ENCODE measurements at regions not wholly inside any gene's neighbourhood (a gene's known extent, or its start where the extent isn't known, plus 50 kb on each side); places are given as distances from the start of the nearest gene placed in this dataset.

GRCh38 chr19:31543456-31543855, 194.2 kb upstream of the TSHZ3 start (continued):
- TF ChIP-seq, protein P1, sequence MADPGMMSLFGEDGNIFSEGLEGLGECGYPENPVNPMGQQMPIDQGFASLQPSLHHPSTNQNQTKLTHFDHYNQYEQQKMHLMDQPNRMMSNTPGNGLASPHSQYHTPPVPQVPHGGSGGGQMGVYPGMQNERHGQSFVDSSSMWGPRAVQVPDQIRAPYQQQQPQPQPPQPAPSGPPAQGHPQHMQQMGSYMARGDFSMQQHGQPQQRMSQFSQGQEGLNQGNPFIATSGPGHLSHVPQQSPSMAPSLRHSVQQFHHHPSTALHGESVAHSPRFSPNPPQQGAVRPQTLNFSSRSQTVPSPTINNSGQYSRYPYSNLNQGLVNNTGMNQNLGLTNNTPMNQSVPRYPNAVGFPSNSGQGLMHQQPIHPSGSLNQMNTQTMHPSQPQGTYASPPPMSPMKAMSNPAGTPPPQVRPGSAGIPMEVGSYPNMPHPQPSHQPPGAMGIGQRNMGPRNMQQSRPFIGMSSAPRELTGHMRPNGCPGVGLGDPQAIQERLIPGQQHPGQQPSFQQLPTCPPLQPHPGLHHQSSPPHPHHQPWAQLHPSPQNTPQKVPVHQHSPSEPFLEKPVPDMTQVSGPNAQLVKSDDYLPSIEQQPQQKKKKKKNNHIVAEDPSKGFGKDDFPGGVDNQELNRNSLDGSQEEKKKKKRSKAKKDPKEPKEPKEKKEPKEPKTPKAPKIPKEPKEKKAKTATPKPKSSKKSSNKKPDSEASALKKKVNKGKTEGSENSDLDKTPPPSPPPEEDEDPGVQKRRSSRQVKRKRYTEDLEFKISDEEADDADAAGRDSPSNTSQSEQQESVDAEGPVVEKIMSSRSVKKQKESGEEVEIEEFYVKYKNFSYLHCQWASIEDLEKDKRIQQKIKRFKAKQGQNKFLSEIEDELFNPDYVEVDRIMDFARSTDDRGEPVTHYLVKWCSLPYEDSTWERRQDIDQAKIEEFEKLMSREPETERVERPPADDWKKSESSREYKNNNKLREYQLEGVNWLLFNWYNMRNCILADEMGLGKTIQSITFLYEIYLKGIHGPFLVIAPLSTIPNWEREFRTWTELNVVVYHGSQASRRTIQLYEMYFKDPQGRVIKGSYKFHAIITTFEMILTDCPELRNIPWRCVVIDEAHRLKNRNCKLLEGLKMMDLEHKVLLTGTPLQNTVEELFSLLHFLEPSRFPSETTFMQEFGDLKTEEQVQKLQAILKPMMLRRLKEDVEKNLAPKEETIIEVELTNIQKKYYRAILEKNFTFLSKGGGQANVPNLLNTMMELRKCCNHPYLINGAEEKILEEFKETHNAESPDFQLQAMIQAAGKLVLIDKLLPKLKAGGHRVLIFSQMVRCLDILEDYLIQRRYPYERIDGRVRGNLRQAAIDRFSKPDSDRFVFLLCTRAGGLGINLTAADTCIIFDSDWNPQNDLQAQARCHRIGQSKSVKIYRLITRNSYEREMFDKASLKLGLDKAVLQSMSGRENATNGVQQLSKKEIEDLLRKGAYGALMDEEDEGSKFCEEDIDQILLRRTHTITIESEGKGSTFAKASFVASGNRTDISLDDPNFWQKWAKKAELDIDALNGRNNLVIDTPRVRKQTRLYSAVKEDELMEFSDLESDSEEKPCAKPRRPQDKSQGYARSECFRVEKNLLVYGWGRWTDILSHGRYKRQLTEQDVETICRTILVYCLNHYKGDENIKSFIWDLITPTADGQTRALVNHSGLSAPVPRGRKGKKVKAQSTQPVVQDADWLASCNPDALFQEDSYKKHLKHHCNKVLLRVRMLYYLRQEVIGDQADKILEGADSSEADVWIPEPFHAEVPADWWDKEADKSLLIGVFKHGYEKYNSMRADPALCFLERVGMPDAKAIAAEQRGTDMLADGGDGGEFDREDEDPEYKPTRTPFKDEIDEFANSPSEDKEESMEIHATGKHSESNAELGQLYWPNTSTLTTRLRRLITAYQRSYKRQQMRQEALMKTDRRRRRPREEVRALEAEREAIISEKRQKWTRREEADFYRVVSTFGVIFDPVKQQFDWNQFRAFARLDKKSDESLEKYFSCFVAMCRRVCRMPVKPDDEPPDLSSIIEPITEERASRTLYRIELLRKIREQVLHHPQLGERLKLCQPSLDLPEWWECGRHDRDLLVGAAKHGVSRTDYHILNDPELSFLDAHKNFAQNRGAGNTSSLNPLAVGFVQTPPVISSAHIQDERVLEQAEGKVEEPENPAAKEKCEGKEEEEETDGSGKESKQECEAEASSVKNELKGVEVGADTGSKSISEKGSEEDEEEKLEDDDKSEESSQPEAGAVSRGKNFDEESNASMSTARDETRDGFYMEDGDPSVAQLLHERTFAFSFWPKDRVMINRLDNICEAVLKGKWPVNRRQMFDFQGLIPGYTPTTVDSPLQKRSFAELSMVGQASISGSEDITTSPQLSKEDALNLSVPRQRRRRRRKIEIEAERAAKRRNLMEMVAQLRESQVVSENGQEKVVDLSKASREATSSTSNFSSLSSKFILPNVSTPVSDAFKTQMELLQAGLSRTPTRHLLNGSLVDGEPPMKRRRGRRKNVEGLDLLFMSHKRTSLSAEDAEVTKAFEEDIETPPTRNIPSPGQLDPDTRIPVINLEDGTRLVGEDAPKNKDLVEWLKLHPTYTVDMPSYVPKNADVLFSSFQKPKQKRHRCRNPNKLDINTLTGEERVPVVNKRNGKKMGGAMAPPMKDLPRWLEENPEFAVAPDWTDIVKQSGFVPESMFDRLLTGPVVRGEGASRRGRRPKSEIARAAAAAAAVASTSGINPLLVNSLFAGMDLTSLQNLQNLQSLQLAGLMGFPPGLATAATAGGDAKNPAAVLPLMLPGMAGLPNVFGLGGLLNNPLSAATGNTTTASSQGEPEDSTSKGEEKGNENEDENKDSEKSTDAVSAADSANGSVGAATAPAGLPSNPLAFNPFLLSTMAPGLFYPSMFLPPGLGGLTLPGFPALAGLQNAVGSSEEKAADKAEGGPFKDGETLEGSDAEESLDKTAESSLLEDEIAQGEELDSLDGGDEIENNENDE (IDR thresholded peaks at IDR 0.05; ENCODE audit: insufficient replicate concordance, low read length) = no peak
- TF ChIP-seq BRCA1 (IDR thresholded peaks at IDR 0.05; ENCODE audit: low read depth, low read length) (no peak), MAX (IDR thresholded peaks at IDR 0.05) (no peak), BCL11A (IDR thresholded peaks at IDR 0.05; ENCODE audit: low read depth in 2 of 2, low read length in 2 of 2) (no peak), EGR1 (IDR thresholded peaks at IDR 0.05; ENCODE audit: borderline replicate concordance, low read depth, low read length) (no peak), RNF2 (IDR thresholded peaks at IDR 0.05; ENCODE audit: borderline replicate concordance, low read depth, low read length, missing control alignments, poor library complexity, severe bottlenecking) (no peak), ASH2L (IDR thresholded peaks at IDR 0.05; ENCODE audit: low read length) (no peak), ZNF274 (IDR thresholded peaks at IDR 0.05; ENCODE audit: borderline replicate concordance, extremely low read depth, low read length) (no peak)
